ENCODE measurements at regions not wholly inside any gene's neighbourhood (a gene's known extent, or its start where the extent isn't known, plus 50 kb on each side); places are given as distances from the start of the nearest gene placed in this dataset.

GRCh38 chr2:203800783-203801182, 66.8 kb upstream of the CTLA4 start:
- no peak for TF ChIP-seq CTCF (IDR thresholded peaks at IDR 0.05)
- no peak for TF ChIP-seq FOXP4 (CRISPR knock-in tag; IDR thresholded peaks at IDR 0.05)
- TF ChIP-seq JUN (CRISPR knock-in tag; IDR thresholded peaks at IDR 0.05), result no peak
- TF ChIP-seq ATF2 (CRISPR knock-in tag; IDR thresholded peaks at IDR 0.05; ENCODE audit: borderline replicate concordance, low read depth), result no peak
- no peak for TF ChIP-seq OVOL2 (CRISPR knock-in tag; IDR thresholded peaks at IDR 0.05; ENCODE audit: borderline replicate concordance)
- no peak for TF ChIP-seq NR1H2 (CRISPR knock-in tag; IDR thresholded peaks at IDR 0.05)
- TF ChIP-seq ESRRA (CRISPR knock-in tag; IDR thresholded peaks at IDR 0.05; ENCODE audit: borderline replicate concordance), result no peak

Measured in WTC11 (cell line).